ENCODE measurements at regions not wholly inside any gene's neighbourhood (a gene's known extent, or its start where the extent isn't known, plus 50 kb on each side); places are given as distances from the start of the nearest gene placed in this dataset.

- ATAC-seq = no peak
- Histone ChIP-seq H3K9ac (ENCODE audit: low read length) (no peak overlapping the region), H3K27ac (ENCODE audit: low read depth, low read length) (no peak overlapping the region), H3K36me3 (ENCODE audit: control insufficient read depth in 1 of 2, insufficient read depth in 2 of 2, low read length in 2 of 2) (no peaks in the 10 kb centered on the region), H2AFZ (ENCODE audit: low read depth, low read length, poor library complexity, severe bottlenecking) (no peak overlapping the region), H3K79me2 (ENCODE audit: insufficient read depth, low read length) (no peaks in the 10 kb centered on the region), H3K9me3 (ENCODE audit: control insufficient read depth in 1 of 2, insufficient read depth in 1 of 2, low read depth in 1 of 2, low read length in 2 of 2) (no peaks in the 10 kb centered on the region), H3K4me2 (ENCODE audit: low read length) (no peak overlapping the region), H3K9me2 (ENCODE audit: insufficient read depth) (no peaks in the 10 kb centered on the region), H4K20me1 (ENCODE audit: insufficient read depth) (no peaks in the 10 kb centered on the region), H3K4me3 (replicated peaks in 1 of 2; ENCODE audit: low read depth in 1 of 2, low read length in 2 of 2) (no peak overlapping the region), H3K4me1 (ENCODE audit: control insufficient read depth in 1 of 2, insufficient read depth in 2 of 2, low read length in 2 of 2) (no peaks in the 10 kb centered on the region), H3K27me3 (ENCODE audit: insufficient read depth, low read length) (peaks cover 6% of the 10 kb centered on the region; the same call in 1 of the 2 replicates)
- POLR2A ChIA-PET = no interaction called here
- CTCF ChIA-PET = no interaction called here
- no peak for DNase-seq (ENCODE audit: low read depth, low spot score)
- no peak for TF ChIP-seq EZH2phosphoT487 (IDR thresholded peaks at IDR 0.05; ENCODE audit: borderline replicate concordance)
- TF ChIP-seq CTCF (IDR thresholded peaks at IDR 0.05 in 2 of 3, conservative IDR thresholded peaks at IDR 0.05 in 1 of 3; ENCODE audit: borderline replicate concordance in 1 of 3, insufficient read depth in 1 of 3, low read depth in 2 of 3, low read length in 2 of 3) = no peak
- no peak for TF ChIP-seq CEBPB (IDR thresholded peaks at IDR 0.05; ENCODE audit: low read depth)
- TF ChIP-seq SP1 (IDR thresholded peaks at IDR 0.05; ENCODE audit: low read depth) = no peak
- no peak for TF ChIP-seq YY1 (IDR thresholded peaks at IDR 0.05; ENCODE audit: extremely low read depth, insufficient replicate concordance, low read depth, low read length)
- TF ChIP-seq ELF1 (IDR thresholded peaks at IDR 0.05; ENCODE audit: borderline replicate concordance, low read depth) = no peak
- TF ChIP-seq JUND (IDR thresholded peaks at IDR 0.05) = no peak
- TF ChIP-seq FOSL1 (IDR thresholded peaks at IDR 0.05; ENCODE audit: low read depth) = no peak
- no peak for TF ChIP-seq TCF7L2 (IDR thresholded peaks at IDR 0.05; ENCODE audit: borderline replicate concordance, extremely low read depth, insufficient read depth, insufficient read length)
- TF ChIP-seq REST (IDR thresholded peaks at IDR 0.05; ENCODE audit: low read depth) = no peak
- no peak for TF ChIP-seq ZFX (IDR thresholded peaks at IDR 0.05)
- TF ChIP-seq CBX3 (IDR thresholded peaks at IDR 0.05; ENCODE audit: low read depth) = no peak
- no peak for TF ChIP-seq MAX (IDR thresholded peaks at IDR 0.05)
- no peak for TF ChIP-seq ATF3 (IDR thresholded peaks at IDR 0.05)
- no peak for TF ChIP-seq SRF (IDR thresholded peaks at IDR 0.05; ENCODE audit: low read depth)
- TF ChIP-seq RAD21 (IDR thresholded peaks at IDR 0.05; ENCODE audit: low read depth) = no peak
- no peak for TF ChIP-seq ZNF274 (IDR thresholded peaks at IDR 0.05; ENCODE audit: low read depth, low read length)
- no peak for TF ChIP-seq EGR1 (IDR thresholded peaks at IDR 0.05; ENCODE audit: low read depth)
- no peak for TF ChIP-seq ZBTB33 (IDR thresholded peaks at IDR 0.05; ENCODE audit: extremely low read depth, insufficient replicate concordance, low read length)
- TF ChIP-seq EZH2 (IDR thresholded peaks at IDR 0.05) = no peak
- RAD21 ChIA-PET (ENCODE audit: low non-redundant PET in 1 of 2, low total read pairs in 2 of 2, uncharacterized antibody in 2 of 2, unreplicated experiment in 2 of 2) = no interaction called here
- intact Hi-C loops (cut with micrococcal nuclease) = no loop called here
- BruUV-seq (replicated peaks) = no TSS peak
Measured at GRCh38 chr1:60170709-60171108, 97.1 kb upstream of the C1orf87 start.

Data from HCT116 (cell line).